Panc1 (cell line): ENCODE measurements at regions not wholly inside any gene's neighbourhood (a gene's known extent, or its start where the extent isn't known, plus 50 kb on each side); places are given as distances from the start of the nearest gene placed in this dataset.

ENCODE experiments used
- ATAC-seq: fragments of 200-7000 bp; cut with Tn5 transposase; 2 replicates; pipeline ENCODE4 v1.9.1; 2020; ENCODE audit warnings: mild to moderate bottlenecking, moderate library complexity
- BruUV-seq: library from RNA; stranded (reverse); fragments of 400-500 nt; replicated peaks from 2 replicates; lab custom pipeline; 2021; lab: Mats Ljungman, UMichigan
- CTCF ChIA-PET: fragments of 300-600 bp; sonication (Branson Sonifier 250); formaldehyde crosslinking; loops from one replicate; lab custom pipeline; 2022; ENCODE audit warnings: antibody characterized with exemption; lab: Charles Lee
- POLR2A ChIA-PET: fragments of 300-600 bp; sonication (Branson Sonifier 250); formaldehyde crosslinking; loops from one replicate; lab custom pipeline; 2022; ENCODE audit warnings: antibody characterized with exemption; lab: Charles Lee
- DNase-seq: peaks from one replicate; pipeline ENCODE4 v3.0.0-alpha.2; 2010; ENCODE audit warnings: low read depth, low spot score
- H3K27ac ChIP-seq: 2 replicates; pipeline ENCODE4 v1.5.1; 2011; ENCODE audit warnings: mild to moderate bottlenecking, low read length, inconsistent platforms
- H3K27me3 ChIP-seq: fragments of 200-500 bp; sonication (Bioruptor generic); 2 replicates; pipeline ENCODE4 v1.6.0; 2014; ENCODE audit warnings: low read length, inconsistent platforms; ENCODE audit not compliant: control insufficient read depth, insufficient read depth
- H3K36me3 ChIP-seq: fragments of 200-500 bp; sonication (Bioruptor generic); 2 replicates; pipeline ENCODE4 v1.5.1; 2014; ENCODE audit warnings: inconsistent platforms, mild to moderate bottlenecking, low read length, moderate library complexity; ENCODE audit not compliant: control insufficient read depth, insufficient read depth
- H3K4me1 ChIP-seq: 2 replicates; pipeline ENCODE4 v1.5.1; 2011; ENCODE audit warnings: inconsistent platforms, mild to moderate bottlenecking, low read length, moderate library complexity; ENCODE audit not compliant: control insufficient read depth, insufficient read depth
- H3K4me3 ChIP-seq, 2 experiments: 2 replicates each; pipeline ENCODE4 v1.5.1; 2011 to 2012; ENCODE audit warnings: low read depth in 2 of 2, low read length in 2 of 2, mild to moderate bottlenecking in 2 of 2, inconsistent platforms in 1 of 2, moderate library complexity in 1 of 2
- H3K9me3 ChIP-seq: fragments of 200-500 bp; sonication (Bioruptor generic); 2 replicates; pipeline ENCODE4 v1.5.1; 2014; ENCODE audit warnings: low read depth, mild to moderate bottlenecking, inconsistent platforms, low read length, moderate library complexity; ENCODE audit not compliant: control insufficient read depth, insufficient read depth
- POLR2AphosphoS5 ChIP-seq: IDR thresholded peaks from 2 replicates; pipeline ENCODE4 v1.6.1; 2012; ENCODE audit warnings: mild to moderate bottlenecking, low read depth, low read length, moderate library complexity
- SIN3A ChIP-seq: IDR thresholded peaks from 2 replicates; pipeline ENCODE4 v1.6.1; 2012; ENCODE audit warnings: low read depth, mild to moderate bottlenecking, low read length, moderate library complexity, borderline replicate concordance; ENCODE audit not compliant: insufficient read depth
- TCF7L2 ChIP-seq: IDR thresholded peaks from 2 replicates; pipeline ENCODE4 v1.6.1; 2011; ENCODE audit warnings: mild to moderate bottlenecking, low read depth, low read length, inconsistent platforms
- in situ Hi-C: cut with HindIII; loops from 2 replicates; pipeline ENCODE4 v1.10.0; 2016; ENCODE audit warnings: low sequenced_read_pairs, low pct_unique_long_range_greater_than_20kb
- intact Hi-C: fragments of 100-400 bp; cut with micrococcal nuclease; formaldehyde crosslinking; loops from one replicate; pipeline ENCODE4 v1.10.0; 2022; ENCODE audit not compliant: unreplicated experiment
- TF ChIP-seq, protein P1 (sequence below): fragments of 450-650 bp; IDR thresholded peaks from 2 replicates; pipeline ENCODE4 v1.5.1; 2017; ENCODE audit warnings: mild to moderate bottlenecking
- TF ChIP-seq, protein P2 (sequence below), 2 experiments: IDR thresholded peaks; 2 replicates each; pipeline ENCODE4 v1.6.1; 2011 to 2012; ENCODE audit warnings: low read depth in 2 of 2, control low read depth in 1 of 2, low read length in 1 of 2, mild to moderate bottlenecking in 1 of 2, moderate library complexity in 1 of 2; ENCODE audit not compliant: insufficient read depth in 1 of 2

- Histone ChIP-seq H3K9me3 (no peaks in the 10 kb centered on the region), H3K36me3 (no peaks in the 10 kb centered on the region), H3K4me3 (no peak overlapping the region), H3K27ac (no peak overlapping the region), H3K4me1 (0 out of 2 replicates have a peak, but pooled peaks cover 3% of the 10 kb centered on the region), H3K27me3 (no peaks in the 10 kb centered on the region)
- ChIA-PET POLR2A (no interaction called here), CTCF (no interaction called here)
- no TSS peak for BruUV-seq
- TF ChIP-seq, protein P1, sequence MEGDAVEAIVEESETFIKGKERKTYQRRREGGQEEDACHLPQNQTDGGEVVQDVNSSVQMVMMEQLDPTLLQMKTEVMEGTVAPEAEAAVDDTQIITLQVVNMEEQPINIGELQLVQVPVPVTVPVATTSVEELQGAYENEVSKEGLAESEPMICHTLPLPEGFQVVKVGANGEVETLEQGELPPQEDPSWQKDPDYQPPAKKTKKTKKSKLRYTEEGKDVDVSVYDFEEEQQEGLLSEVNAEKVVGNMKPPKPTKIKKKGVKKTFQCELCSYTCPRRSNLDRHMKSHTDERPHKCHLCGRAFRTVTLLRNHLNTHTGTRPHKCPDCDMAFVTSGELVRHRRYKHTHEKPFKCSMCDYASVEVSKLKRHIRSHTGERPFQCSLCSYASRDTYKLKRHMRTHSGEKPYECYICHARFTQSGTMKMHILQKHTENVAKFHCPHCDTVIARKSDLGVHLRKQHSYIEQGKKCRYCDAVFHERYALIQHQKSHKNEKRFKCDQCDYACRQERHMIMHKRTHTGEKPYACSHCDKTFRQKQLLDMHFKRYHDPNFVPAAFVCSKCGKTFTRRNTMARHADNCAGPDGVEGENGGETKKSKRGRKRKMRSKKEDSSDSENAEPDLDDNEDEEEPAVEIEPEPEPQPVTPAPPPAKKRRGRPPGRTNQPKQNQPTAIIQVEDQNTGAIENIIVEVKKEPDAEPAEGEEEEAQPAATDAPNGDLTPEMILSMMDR, result no peak
- TF ChIP-seq SIN3A (no peak), TCF7L2 (no peak), POLR2AphosphoS5 (no peak)
- TF ChIP-seq, protein P2, sequence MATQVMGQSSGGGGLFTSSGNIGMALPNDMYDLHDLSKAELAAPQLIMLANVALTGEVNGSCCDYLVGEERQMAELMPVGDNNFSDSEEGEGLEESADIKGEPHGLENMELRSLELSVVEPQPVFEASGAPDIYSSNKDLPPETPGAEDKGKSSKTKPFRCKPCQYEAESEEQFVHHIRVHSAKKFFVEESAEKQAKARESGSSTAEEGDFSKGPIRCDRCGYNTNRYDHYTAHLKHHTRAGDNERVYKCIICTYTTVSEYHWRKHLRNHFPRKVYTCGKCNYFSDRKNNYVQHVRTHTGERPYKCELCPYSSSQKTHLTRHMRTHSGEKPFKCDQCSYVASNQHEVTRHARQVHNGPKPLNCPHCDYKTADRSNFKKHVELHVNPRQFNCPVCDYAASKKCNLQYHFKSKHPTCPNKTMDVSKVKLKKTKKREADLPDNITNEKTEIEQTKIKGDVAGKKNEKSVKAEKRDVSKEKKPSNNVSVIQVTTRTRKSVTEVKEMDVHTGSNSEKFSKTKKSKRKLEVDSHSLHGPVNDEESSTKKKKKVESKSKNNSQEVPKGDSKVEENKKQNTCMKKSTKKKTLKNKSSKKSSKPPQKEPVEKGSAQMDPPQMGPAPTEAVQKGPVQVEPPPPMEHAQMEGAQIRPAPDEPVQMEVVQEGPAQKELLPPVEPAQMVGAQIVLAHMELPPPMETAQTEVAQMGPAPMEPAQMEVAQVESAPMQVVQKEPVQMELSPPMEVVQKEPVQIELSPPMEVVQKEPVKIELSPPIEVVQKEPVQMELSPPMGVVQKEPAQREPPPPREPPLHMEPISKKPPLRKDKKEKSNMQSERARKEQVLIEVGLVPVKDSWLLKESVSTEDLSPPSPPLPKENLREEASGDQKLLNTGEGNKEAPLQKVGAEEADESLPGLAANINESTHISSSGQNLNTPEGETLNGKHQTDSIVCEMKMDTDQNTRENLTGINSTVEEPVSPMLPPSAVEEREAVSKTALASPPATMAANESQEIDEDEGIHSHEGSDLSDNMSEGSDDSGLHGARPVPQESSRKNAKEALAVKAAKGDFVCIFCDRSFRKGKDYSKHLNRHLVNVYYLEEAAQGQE (IDR thresholded peaks at IDR 0.05; ENCODE audit: insufficient read depth in 1 of 2, low read depth in 2 of 2, low read length in 1 of 2), result no peak
- intact Hi-C loops, result no loop called here
- DNase-seq, result no peak
- in situ Hi-C loops, result no loop called here
- ATAC-seq, result no peak
Observed at GRCh38 chr4:138908134-138908533, 107.4 kb upstream of the NOCT start.

DNA sequence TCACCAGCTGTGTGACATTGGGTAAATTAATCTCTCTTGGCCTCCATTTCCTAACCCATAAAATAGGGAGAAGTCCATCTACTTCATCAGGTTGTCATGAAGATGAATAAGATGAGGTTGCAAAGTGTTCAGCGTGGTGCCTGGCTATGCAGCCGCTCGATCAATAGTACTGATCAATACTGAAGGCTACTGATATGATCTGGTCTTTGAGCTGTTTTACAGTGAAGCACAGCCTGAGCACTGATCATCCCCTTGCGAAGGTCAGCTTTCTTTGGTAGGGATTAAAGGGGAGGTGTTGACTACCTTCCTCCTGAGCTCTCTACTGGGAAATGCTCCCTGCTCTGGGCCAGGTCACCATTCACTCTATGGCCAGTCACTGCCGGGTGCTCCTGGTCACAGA is 108.4 kb upstream of the NOCT start:
- Histone ChIP-seq H3K4me3 (no peak overlapping the region), H3K4me1 (0 out of 2 replicates have a peak, but pooled peaks cover 3% of the 10 kb centered on the region), H3K27me3 (no peaks in the 10 kb centered on the region), H3K36me3 (no peaks in the 10 kb centered on the region), H3K27ac (no peak overlapping the region), H3K9me3 (no peaks in the 10 kb centered on the region)
- no peak for ATAC-seq
- in situ Hi-C loops, result no loop called here
- POLR2A ChIA-PET, result no interaction called here
- TF ChIP-seq, protein P2 (IDR thresholded peaks at IDR 0.05; ENCODE audit: insufficient read depth in 1 of 2, low read depth in 2 of 2, low read length in 1 of 2), result no peak
- TF ChIP-seq SIN3A (no peak), POLR2AphosphoS5 (no peak)
- no TSS peak for BruUV-seq
- CTCF ChIA-PET, result no interaction called here
- no peak for DNase-seq
- intact Hi-C loops, result no loop called here
